GM23338 (cell line): ENCODE measurements at regions not wholly inside any gene's neighbourhood (a gene's known extent, or its start where the extent isn't known, plus 50 kb on each side); places are given as distances from the start of the nearest gene placed in this dataset.

ENCODE experiments used
- ATAC-seq: fragments of 200-7000 bp; cut with Tn5 transposase; 3 replicates; pipeline ENCODE4 v1.9.1; 2020
- DNase-seq: peaks from one replicate; pipeline ENCODE4 v3.0.0-alpha.2; 2015; ENCODE audit warnings: low spot score
- H2AFZ ChIP-seq: fragments of 200-600 bp; sonication (generic); 2 replicates; pipeline ENCODE4 v1.8.0; 2016; ENCODE audit warnings: antibody characterized with exemption, mild to moderate bottlenecking, moderate library complexity
- H3F3A ChIP-seq: fragments of 200-600 bp; sonication (generic); replicated peaks from 2 replicates; pipeline ENCODE4 v1.8.0; 2017; ENCODE audit warnings: antibody characterized with exemption, mixed run types, low read depth
- H3K27ac ChIP-seq: fragments of 200-600 bp; sonication (generic); 2 replicates; pipeline ENCODE4 v1.6.1; 2016; ENCODE audit warnings: low read depth
- H3K27me3 ChIP-seq: fragments of 200-600 bp; sonication (generic); 2 replicates; pipeline ENCODE4 v1.8.0; 2016; ENCODE audit warnings: mild to moderate bottlenecking, mixed run types, moderate library complexity; ENCODE audit not compliant: insufficient read depth
- H3K36me3 ChIP-seq: fragments of 200-600 bp; sonication (generic); 2 replicates; pipeline ENCODE4 v1.8.0; 2016; ENCODE audit warnings: mild to moderate bottlenecking; ENCODE audit not compliant: insufficient read depth
- H3K4me1 ChIP-seq: fragments of 200-600 bp; sonication (generic); 2 replicates; pipeline ENCODE4 v1.8.0; 2016; ENCODE audit warnings: mild to moderate bottlenecking, moderate library complexity; ENCODE audit not compliant: insufficient read depth
- H3K4me2 ChIP-seq: fragments of 200-600 bp; sonication (generic); 2 replicates; pipeline ENCODE4 v1.7.1; 2017; ENCODE audit warnings: mixed run types
- H3K4me3 ChIP-seq: fragments of 200-600 bp; sonication (generic); 2 replicates; pipeline ENCODE4 v1.6.1; 2016; ENCODE audit warnings: mixed run types
- H3K79me2 ChIP-seq: fragments of 200-600 bp; sonication (generic); replicated peaks from 2 replicates; pipeline ENCODE4 v1.8.0; 2017; ENCODE audit warnings: mild to moderate bottlenecking; ENCODE audit not compliant: insufficient read depth
- H3K9me2 ChIP-seq: fragments of 200-600 bp; sonication (generic); 2 replicates; pipeline ENCODE4 v1.8.0; 2017; ENCODE audit not compliant: insufficient read depth
- H4K20me1 ChIP-seq: fragments of 200-600 bp; sonication (generic); replicated peaks from 2 replicates; pipeline ENCODE4 v1.8.0; 2017; ENCODE audit warnings: mild to moderate bottlenecking; ENCODE audit not compliant: insufficient read depth
- H3K27ac Mint-ChIP-seq: 2 replicates; pipeline ENCODE4 v1.8.0; 2020; ENCODE audit warnings: inconsistent platforms, mild to moderate bottlenecking, moderate library complexity, mixed read lengths
- H3K27me3 Mint-ChIP-seq: 3 replicates; pipeline ENCODE4 v1.8.0; 2022; ENCODE audit warnings: low read depth, mild to moderate bottlenecking, moderate library complexity, mixed read lengths, inconsistent platforms; ENCODE audit not compliant: insufficient read depth, poor library complexity
- H3K36me3 Mint-ChIP-seq: 3 replicates; pipeline ENCODE4 v1.8.0; 2021; ENCODE audit warnings: low read depth, mild to moderate bottlenecking, inconsistent platforms, moderate library complexity, mixed read lengths
- H3K4me1 Mint-ChIP-seq: 3 replicates; pipeline ENCODE4 v1.8.0; 2020; ENCODE audit warnings: mild to moderate bottlenecking, inconsistent platforms, mixed read lengths
- H3K4me3 Mint-ChIP-seq: 3 replicates; pipeline ENCODE4 v1.8.0; 2021; ENCODE audit warnings: moderate library complexity, mild to moderate bottlenecking, inconsistent platforms, mixed read lengths
- H3K9me3 Mint-ChIP-seq: 3 replicates; pipeline ENCODE4 v1.8.0; 2020; ENCODE audit warnings: moderate library complexity, mild to moderate bottlenecking, inconsistent platforms, mixed read lengths
- ETS1 ChIP-seq: IDR thresholded peaks from 2 replicates; pipeline ENCODE4 v1.6.1; 2016; ENCODE audit warnings: antibody characterized with exemption
- EZH2 ChIP-seq: fragments of 200-600 bp; sonication (generic); IDR thresholded peaks from one replicate; pipeline ENCODE4 v1.8.0; 2017; ENCODE audit warnings: antibody characterized with exemption, mild to moderate bottlenecking, low read depth; ENCODE audit not compliant: unreplicated experiment
- EZH2phosphoT487 ChIP-seq: fragments of 200-600 bp; sonication (generic); IDR thresholded peaks from one replicate; pipeline ENCODE4 v1.8.1; 2018; ENCODE audit warnings: antibody characterized with exemption; ENCODE audit not compliant: unreplicated experiment
- NANOG ChIP-seq: IDR thresholded peaks from 2 replicates; pipeline ENCODE4 v1.6.1; 2016; ENCODE audit warnings: antibody characterized with exemption, borderline replicate concordance
- POLR2AphosphoS5 ChIP-seq: IDR thresholded peaks from 2 replicates; pipeline ENCODE4 v1.6.1; 2016; ENCODE audit warnings: antibody characterized with exemption, low read depth
- STAT1 ChIP-seq: IDR thresholded peaks from one replicate; pipeline ENCODE4 v1.6.1; 2016; ENCODE audit warnings: antibody characterized with exemption; ENCODE audit not compliant: unreplicated experiment
- ZNF331 ChIP-seq: fragments of 250-450 bp; sonication (Bioruptor Pico); IDR thresholded peaks from 2 replicates; pipeline ENCODE4 v1.5.0; 2020; ENCODE audit warnings: low read depth, mild to moderate bottlenecking, moderate library complexity
- ZNF462 ChIP-seq: fragments of 250-450 bp; sonication (Bioruptor Pico); IDR thresholded peaks from 2 replicates; pipeline ENCODE4 v1.5.0; 2020; ENCODE audit warnings: mild to moderate bottlenecking, moderate library complexity

- TF ChIP-seq ZNF462 (no peak), ETS1 (no peak), NANOG (no peak), ZNF331 (CRISPR knock-in tag) (no peak)
These were observed 88.8 kb upstream of the AP1S2 start (continued) for GRCh38 chrX:15943391-15943790.

DNA sequence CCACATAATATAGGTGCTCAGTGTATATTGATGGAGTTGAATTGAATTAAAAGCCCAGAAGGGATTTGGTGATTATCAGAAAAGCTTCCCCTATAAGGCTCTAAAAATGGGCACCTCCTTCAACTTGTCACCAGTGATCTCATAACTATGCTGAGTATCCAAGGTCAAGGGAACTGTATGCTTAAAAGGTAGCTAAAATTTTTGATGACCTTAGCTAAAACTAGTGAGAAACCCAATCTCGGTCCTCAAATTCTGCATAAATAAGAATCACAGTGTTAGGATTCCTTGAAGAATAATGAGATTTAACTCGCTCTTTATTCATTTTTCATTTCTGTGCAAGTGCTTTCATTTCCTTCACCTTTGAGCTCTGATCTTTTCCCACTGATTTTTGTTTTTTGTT is 87.7 kb upstream of the AP1S2 start:
- no peaks in the 10 kb centered on the region for H3K36me3 ChIP-seq
- Mint-ChIP-seq H3K9me3 (no peaks in the 10 kb centered on the region), H3K36me3 (peaks cover 5% of the 10 kb centered on the region; the same call in 2 of the 3 replicates), H3K27ac (no peak overlapping the region), H3K4me3 (no peak overlapping the region), H3K4me1 (peaks cover 2% of the 10 kb centered on the region), H3K27me3 (no peaks in the 10 kb centered on the region)
- no peak for DNase-seq
- no peaks in the 10 kb centered on the region for H3K79me2 ChIP-seq
- no peaks in the 10 kb centered on the region for H3K27me3 ChIP-seq
- H2AFZ ChIP-seq, result no peak overlapping the region
- H3K4me1 ChIP-seq, result no peaks in the 10 kb centered on the region; the same call in 1 of the 2 replicates
- 0 out of 2 replicates have a peak, but pooled peaks cover 8% of the 10 kb centered on the region for H3K9me2 ChIP-seq
- no peak overlapping the region for H3K4me3 ChIP-seq
- H3F3A ChIP-seq, result no peaks in the 10 kb centered on the region
- H4K20me1 ChIP-seq, result no peaks in the 10 kb centered on the region
- ATAC-seq, result no peak
- H3K4me2 ChIP-seq, result no peak overlapping the region
- H3K27ac ChIP-seq, result no peak overlapping the region
- TF ChIP-seq EZH2 (no peak), ZNF462 (no peak), NANOG (no peak), POLR2AphosphoS5 (no peak), STAT1 (no peak), EZH2phosphoT487 (no peak)
